ENCODE measurements at regions not wholly inside any gene's neighbourhood (a gene's known extent, or its start where the extent isn't known, plus 50 kb on each side); places are given as distances from the start of the nearest gene placed in this dataset.

DNA sequence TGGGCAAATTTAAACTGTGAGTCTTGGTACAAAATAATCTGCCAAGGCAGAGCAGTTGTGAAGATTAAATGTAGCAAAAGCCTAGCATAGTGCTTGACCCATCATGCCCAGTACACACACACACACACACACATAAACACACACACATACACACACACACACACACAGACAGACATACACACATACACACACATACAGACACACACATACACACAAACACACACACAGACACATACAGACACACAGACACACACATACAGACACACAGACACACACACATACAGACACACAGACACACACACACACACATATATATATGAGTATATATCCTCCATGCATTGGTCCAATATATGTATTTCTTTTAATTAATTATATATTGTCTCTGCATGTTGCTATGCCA lies 328.8 kb upstream of the DNAJC19 start:
- Histone ChIP-seq H3K36me3 (no peaks in the 10 kb centered on the region), H3K27ac (no peak overlapping the region), H3K9me3 (peaks cover 0 to 24% (median 0%) of the 10 kb centered on the region in 12 donors), H3K4me3 (no peak overlapping the region), H3K4me1 (no peaks in the 10 kb centered on the region), H3K27me3 (no peaks in the 10 kb centered on the region)
- intact Hi-C loops (cut with DNase I), result no loop called here
- TF ChIP-seq, protein P1, sequence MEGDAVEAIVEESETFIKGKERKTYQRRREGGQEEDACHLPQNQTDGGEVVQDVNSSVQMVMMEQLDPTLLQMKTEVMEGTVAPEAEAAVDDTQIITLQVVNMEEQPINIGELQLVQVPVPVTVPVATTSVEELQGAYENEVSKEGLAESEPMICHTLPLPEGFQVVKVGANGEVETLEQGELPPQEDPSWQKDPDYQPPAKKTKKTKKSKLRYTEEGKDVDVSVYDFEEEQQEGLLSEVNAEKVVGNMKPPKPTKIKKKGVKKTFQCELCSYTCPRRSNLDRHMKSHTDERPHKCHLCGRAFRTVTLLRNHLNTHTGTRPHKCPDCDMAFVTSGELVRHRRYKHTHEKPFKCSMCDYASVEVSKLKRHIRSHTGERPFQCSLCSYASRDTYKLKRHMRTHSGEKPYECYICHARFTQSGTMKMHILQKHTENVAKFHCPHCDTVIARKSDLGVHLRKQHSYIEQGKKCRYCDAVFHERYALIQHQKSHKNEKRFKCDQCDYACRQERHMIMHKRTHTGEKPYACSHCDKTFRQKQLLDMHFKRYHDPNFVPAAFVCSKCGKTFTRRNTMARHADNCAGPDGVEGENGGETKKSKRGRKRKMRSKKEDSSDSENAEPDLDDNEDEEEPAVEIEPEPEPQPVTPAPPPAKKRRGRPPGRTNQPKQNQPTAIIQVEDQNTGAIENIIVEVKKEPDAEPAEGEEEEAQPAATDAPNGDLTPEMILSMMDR (IDR thresholded peaks at IDR 0.05), result no peak
- TF ChIP-seq POLR2A (IDR thresholded peaks at IDR 0.05), result no peak
- DNase-seq (no peak), ATAC-seq (no peak)

GRCh38 chr3:181317508-181317907 lies 328.0 kb upstream of the DNAJC19 start:
- no peaks in the 10 kb centered on the region for H3K27me3 ChIP-seq
- no peak for DNase-seq
- H3K36me3 ChIP-seq, result no peaks in the 10 kb centered on the region
- H3K27ac ChIP-seq, result no peak overlapping the region
- TF ChIP-seq POLR2A (IDR thresholded peaks at IDR 0.05), result no peak
- TF ChIP-seq, protein P1 (IDR thresholded peaks at IDR 0.05), result no peak
- no peak overlapping the region for H3K4me3 ChIP-seq
- 21 to 33% (median 30%) methylated on average over 3 of the region's 3 CpGs for WGBS, 4 donors
- H3K4me1 ChIP-seq, result no peaks in the 10 kb centered on the region
- no peak for ATAC-seq
- peaks cover 0 to 17% (median 0%) of the 10 kb centered on the region in 12 donors for H3K9me3 ChIP-seq
- intact Hi-C loops (cut with DNase I), result no loop called here

DNA sequence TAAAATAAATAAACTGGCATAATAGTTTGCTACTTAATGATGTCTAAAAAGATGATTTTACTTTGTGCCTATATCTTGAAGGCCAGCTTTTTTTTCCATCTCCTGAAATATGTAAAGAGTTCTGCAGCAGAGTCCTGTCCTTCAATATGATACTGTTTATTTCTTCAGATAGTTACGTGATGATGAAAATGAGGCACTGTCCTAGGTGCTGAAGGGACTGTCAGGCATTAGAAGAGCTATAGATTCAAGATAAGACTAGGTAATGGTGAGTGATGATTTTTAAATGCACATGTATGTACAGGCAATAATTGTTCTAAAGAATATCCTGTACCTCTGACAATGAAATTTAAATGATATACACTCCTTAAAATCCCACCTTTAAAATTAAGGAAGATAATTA lies 326.9 kb upstream of the DNAJC19 start:
- peaks cover 0 to 7% (median 0%) of the 10 kb centered on the region in 12 donors for H3K9me3 ChIP-seq
- ATAC-seq (no peak), DNase-seq (no peak)
- no peak overlapping the region for H3K27ac ChIP-seq
- H3K4me1 ChIP-seq, result no peaks in the 10 kb centered on the region
- H3K4me3 ChIP-seq, result no peak overlapping the region
- H3K36me3 ChIP-seq, result no peaks in the 10 kb centered on the region
- intact Hi-C loops (cut with DNase I), result no loop called here
- no peaks in the 10 kb centered on the region for H3K27me3 ChIP-seq
- no peak for TF ChIP-seq POLR2A (IDR thresholded peaks at IDR 0.05)
- TF ChIP-seq, protein P1 (IDR thresholded peaks at IDR 0.05), result no peak
- 0 to 9% (median 7%) methylated on average over 1 of the region's 1 CpG for WGBS, 4 donors

DNA sequence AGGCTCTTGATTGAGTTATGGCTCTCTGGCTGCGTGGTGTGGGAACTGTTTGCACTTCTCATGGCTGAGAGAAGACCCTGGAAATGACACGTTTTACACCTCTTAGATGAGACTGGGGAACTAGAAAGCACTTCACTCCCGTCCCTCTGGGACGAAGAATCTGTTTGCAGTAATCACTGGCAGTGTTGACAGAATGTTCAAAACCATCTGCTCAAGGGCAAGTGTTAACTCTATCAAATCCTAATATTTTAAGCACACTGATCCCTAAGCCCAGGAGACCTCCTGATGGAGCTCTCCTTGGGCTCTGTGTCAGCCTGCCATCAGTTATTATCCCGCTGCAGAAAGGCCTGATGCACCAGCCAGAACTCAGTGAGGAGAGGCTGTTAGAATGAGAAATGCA lies 323.8 kb upstream of the DNAJC19 start:
- no peak for TF ChIP-seq POLR2A (IDR thresholded peaks at IDR 0.05)
- TF ChIP-seq, protein P1 (IDR thresholded peaks at IDR 0.05), result no peak
- 16 to 24% (median 19%) methylated on average over 5 of the region's 5 CpGs for WGBS, 4 donors
- Histone ChIP-seq H3K4me3 (no peak overlapping the region), H3K9me3 (no peaks in the 10 kb centered on the region), H3K4me1 (no peaks in the 10 kb centered on the region), H3K27ac (no peak overlapping the region), H3K27me3 (no peaks in the 10 kb centered on the region), H3K36me3 (no peaks in the 10 kb centered on the region)
- intact Hi-C loops (cut with DNase I), result no loop called here
- DNase-seq, result no peak
- no peak for ATAC-seq

All from heart left ventricle (tissue), 16 donors.